ENCODE measurements at regions not wholly inside any gene's neighbourhood (a gene's known extent, or its start where the extent isn't known, plus 50 kb on each side); places are given as distances from the start of the nearest gene placed in this dataset.

DNA sequence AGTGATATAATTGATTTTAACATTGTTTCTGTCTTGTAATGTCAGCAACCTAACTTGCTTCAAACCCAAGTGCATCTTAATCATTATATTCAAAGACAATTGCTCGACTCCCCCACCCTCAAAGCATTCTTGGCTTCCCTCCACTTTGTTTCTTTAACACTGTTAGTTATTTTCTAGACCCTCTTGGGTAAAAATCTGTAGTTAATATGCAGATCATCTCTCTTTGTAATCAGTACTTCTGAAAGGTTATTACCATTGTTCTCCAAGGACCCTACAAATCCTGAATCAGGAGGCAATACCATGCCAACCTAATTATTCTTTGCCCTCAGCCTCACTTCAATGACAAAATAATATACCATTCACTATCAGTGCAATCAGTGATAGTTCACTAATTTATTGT, 1075.7 kb downstream of the AMY1C start:
- TF ChIP-seq, protein P1, sequence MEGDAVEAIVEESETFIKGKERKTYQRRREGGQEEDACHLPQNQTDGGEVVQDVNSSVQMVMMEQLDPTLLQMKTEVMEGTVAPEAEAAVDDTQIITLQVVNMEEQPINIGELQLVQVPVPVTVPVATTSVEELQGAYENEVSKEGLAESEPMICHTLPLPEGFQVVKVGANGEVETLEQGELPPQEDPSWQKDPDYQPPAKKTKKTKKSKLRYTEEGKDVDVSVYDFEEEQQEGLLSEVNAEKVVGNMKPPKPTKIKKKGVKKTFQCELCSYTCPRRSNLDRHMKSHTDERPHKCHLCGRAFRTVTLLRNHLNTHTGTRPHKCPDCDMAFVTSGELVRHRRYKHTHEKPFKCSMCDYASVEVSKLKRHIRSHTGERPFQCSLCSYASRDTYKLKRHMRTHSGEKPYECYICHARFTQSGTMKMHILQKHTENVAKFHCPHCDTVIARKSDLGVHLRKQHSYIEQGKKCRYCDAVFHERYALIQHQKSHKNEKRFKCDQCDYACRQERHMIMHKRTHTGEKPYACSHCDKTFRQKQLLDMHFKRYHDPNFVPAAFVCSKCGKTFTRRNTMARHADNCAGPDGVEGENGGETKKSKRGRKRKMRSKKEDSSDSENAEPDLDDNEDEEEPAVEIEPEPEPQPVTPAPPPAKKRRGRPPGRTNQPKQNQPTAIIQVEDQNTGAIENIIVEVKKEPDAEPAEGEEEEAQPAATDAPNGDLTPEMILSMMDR (IDR thresholded peaks at IDR 0.05; ENCODE audit: low read depth, low read length), result no peak
- TF ChIP-seq, protein P2, sequence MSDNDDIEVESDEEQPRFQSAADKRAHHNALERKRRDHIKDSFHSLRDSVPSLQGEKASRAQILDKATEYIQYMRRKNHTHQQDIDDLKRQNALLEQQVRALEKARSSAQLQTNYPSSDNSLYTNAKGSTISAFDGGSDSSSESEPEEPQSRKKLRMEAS (IDR thresholded peaks at IDR 0.05; ENCODE audit: low read depth, low read length), result no peak
- no peak for TF ChIP-seq MYC (IDR thresholded peaks at IDR 0.05; ENCODE audit: low read depth, low read length)
- no peak for TF ChIP-seq POLR2A (IDR thresholded peaks at IDR 0.05; ENCODE audit: extremely low read depth, insufficient read length)
- H3K4me3 ChIP-seq (ENCODE audit: low read depth, low read length), result no peak overlapping the region
- no peak for DNase-seq (ENCODE audit: low read depth)

DNA sequence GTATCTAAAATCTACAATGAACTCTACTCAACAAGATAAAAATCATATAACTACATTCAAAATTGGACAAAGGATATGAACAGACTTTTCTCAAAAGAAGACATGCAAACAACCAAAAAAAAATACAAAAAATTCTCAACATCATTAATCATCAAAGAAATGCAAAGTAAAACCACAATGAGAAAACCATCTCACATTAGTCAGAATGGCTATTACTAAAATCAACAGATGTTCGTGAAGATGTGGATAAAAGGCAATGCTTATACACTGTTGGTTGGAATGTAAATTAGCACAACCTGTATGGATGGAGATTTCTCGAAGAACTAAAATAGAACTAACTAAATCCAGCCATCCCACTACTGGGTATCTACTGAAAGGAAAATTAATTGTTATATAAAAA, 1080.8 kb downstream of the AMY1C start:
- H3K4me3 ChIP-seq (ENCODE audit: low read depth, low read length), result no peak overlapping the region
- TF ChIP-seq, protein P2 (IDR thresholded peaks at IDR 0.05; ENCODE audit: low read depth, low read length), result no peak
- TF ChIP-seq MYC (IDR thresholded peaks at IDR 0.05; ENCODE audit: low read depth, low read length), result no peak
- TF ChIP-seq POLR2A (IDR thresholded peaks at IDR 0.05; ENCODE audit: extremely low read depth, insufficient read length), result no peak
- TF ChIP-seq, protein P1 (IDR thresholded peaks at IDR 0.05; ENCODE audit: low read depth, low read length), result no peak
- no peak for DNase-seq (ENCODE audit: low read depth)

DNA sequence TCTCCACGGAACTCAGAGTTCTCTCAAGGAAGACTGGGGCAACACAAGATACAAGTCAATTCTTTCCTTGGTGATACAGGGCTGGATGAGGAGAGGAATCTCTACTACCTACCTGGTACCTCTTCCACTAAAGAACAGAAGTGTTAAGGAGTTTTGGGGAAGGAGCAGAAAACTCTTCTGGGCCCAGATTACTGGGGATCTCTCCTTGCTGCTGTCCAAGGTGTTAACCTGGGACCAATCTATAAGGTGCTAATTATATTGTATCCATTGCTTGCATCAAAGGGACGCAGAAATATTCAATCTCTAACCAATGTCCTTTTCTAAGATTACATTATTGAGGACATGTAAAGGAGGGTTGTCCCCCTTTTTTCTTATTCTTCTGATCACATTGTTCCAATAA, 1102.5 kb downstream of the AMY1C start:
- DNase-seq (ENCODE audit: low read depth), result no peak
- no peak for TF ChIP-seq MYC (IDR thresholded peaks at IDR 0.05; ENCODE audit: low read depth, low read length)
- TF ChIP-seq, protein P2 (IDR thresholded peaks at IDR 0.05; ENCODE audit: low read depth, low read length), result no peak
- no peak for TF ChIP-seq POLR2A (IDR thresholded peaks at IDR 0.05; ENCODE audit: extremely low read depth, insufficient read length)
- TF ChIP-seq, protein P1 (IDR thresholded peaks at IDR 0.05; ENCODE audit: low read depth, low read length), result no peak
- H3K4me3 ChIP-seq (ENCODE audit: low read depth, low read length), result no peak overlapping the region

DNA sequence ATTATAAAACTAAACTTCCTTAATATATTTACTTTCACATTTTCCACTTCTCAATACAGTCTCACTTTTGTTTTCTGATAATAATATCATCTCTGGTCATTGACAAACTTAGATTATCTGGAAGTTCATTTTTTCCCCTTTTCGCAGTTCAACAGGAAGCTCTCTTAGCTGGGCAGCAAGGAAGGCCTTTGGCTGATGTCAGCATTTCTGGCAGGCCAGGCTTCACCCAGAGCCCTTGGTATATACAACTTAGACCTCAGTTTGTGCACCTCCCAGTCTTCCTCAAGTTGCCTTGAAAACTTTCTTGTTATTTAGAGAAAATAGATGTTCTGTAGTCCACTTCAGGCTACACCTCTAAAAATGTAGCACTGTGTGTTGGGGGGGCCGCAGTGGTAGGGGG, 1103.6 kb downstream of the AMY1C start:
- DNase-seq (ENCODE audit: low read depth), result no peak
- TF ChIP-seq MYC (IDR thresholded peaks at IDR 0.05; ENCODE audit: low read depth, low read length), result no peak
- TF ChIP-seq POLR2A (IDR thresholded peaks at IDR 0.05; ENCODE audit: extremely low read depth, insufficient read length), result no peak
- TF ChIP-seq, protein P2 (IDR thresholded peaks at IDR 0.05; ENCODE audit: low read depth, low read length), result no peak
- TF ChIP-seq, protein P1 (IDR thresholded peaks at IDR 0.05; ENCODE audit: low read depth, low read length), result no peak
- H3K4me3 ChIP-seq (ENCODE audit: low read depth, low read length), result no peak overlapping the region

DNA sequence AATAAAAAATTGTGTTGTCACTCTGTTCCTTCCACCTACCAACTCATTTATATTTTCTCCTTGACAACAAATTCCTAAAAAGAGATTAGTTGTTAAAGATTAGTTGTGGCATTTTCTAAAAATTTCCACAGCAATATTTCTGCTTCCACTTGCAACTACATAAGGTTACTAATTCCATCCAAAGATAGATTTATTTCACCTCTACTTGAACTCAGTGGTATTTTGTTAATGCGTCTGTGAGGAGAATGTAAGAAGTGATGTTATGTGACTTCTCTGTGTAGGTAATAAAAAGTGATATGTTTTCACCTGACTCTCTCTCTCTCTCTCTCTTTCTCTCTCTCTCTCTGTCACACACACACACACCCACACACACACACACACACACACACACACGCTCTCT, 1104.8 kb downstream of the AMY1C start:
- TF ChIP-seq, protein P1 (IDR thresholded peaks at IDR 0.05; ENCODE audit: low read depth, low read length), result no peak
- TF ChIP-seq MYC (IDR thresholded peaks at IDR 0.05; ENCODE audit: low read depth, low read length), result no peak
- TF ChIP-seq POLR2A (IDR thresholded peaks at IDR 0.05; ENCODE audit: extremely low read depth, insufficient read length), result no peak
- TF ChIP-seq, protein P2 (IDR thresholded peaks at IDR 0.05; ENCODE audit: low read depth, low read length), result no peak

DNA sequence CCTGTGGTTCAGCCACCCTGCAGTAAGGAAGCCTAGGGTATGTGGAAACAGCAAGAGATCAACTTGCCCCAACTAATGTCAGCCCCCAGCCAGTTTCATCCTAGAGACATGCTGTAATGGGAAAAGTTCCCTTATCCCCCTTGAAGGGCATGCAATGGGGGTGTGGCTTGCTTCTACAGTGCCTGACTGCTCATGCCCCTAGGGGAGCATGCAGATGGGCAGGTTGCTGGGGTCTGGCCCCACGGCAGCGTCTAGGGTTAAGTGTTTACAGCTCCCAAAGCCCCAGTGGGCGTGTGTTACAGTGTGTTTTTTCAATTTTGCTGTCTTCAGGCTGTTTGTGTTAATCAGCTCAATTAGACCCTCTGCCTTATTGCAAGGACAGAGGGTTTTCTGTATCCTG, 1105.9 kb downstream of the AMY1C start:
- no peak for TF ChIP-seq POLR2A (IDR thresholded peaks at IDR 0.05; ENCODE audit: extremely low read depth, insufficient read length)
- TF ChIP-seq, protein P2 (IDR thresholded peaks at IDR 0.05; ENCODE audit: low read depth, low read length), result no peak
- TF ChIP-seq MYC (IDR thresholded peaks at IDR 0.05; ENCODE audit: low read depth, low read length), result no peak
- TF ChIP-seq, protein P1 (IDR thresholded peaks at IDR 0.05; ENCODE audit: low read depth, low read length), result no peak
- no peak for DNase-seq (ENCODE audit: low read depth)
- H3K4me3 ChIP-seq (ENCODE audit: low read depth, low read length), result no peak overlapping the region

More for the DNA sequence above, 1104.8 kb downstream of the AMY1C start:
- no peak for DNase-seq (ENCODE audit: low read depth)
- H3K4me3 ChIP-seq (ENCODE audit: low read depth, low read length), result no peak overlapping the region
